IMR-90 (cell line): ENCODE measurements at regions not wholly inside any gene's neighbourhood (a gene's known extent, or its start where the extent isn't known, plus 50 kb on each side); places are given as distances from the start of the nearest gene placed in this dataset.

Source experiments
- ATAC-seq: fragments of 200-7000 bp; cut with Tn5 transposase; 2 replicates; pipeline ENCODE4 v1.9.1; 2020; ENCODE audit warnings: low read depth, mild to moderate bottlenecking, moderate library complexity
- BruUV-seq: library from RNA; stranded (reverse); fragments of 400-500 nt; replicated peaks from 2 replicates; lab custom pipeline; 2021; lab: Mats Ljungman, UMichigan
- CTCF ChIA-PET: fragments of 300-600 bp; formaldehyde crosslinking; extraction: SDS; loops from one replicate; lab custom pipeline; 2021; ENCODE audit warnings: antibody characterized with exemption; lab: Yijun Ruan, JAX
- POLR2A ChIA-PET: fragments of 300-600 bp; sonication (Branson Sonifier 250); formaldehyde crosslinking; loops from one replicate; lab custom pipeline; 2022; ENCODE audit warnings: antibody characterized with exemption; ENCODE audit not compliant: unreplicated experiment; lab: Charles Lee
- DNase-seq: peaks from one replicate; pipeline ENCODE4 v3.0.0; 2013
- H2AFZ ChIP-seq: replicated peaks from 2 replicates; pipeline ENCODE3; 2013; ENCODE audit warnings: low read length, mild to moderate bottlenecking; ENCODE audit not compliant: poor library complexity
- H2AK5ac ChIP-seq: 2 replicates; pipeline ENCODE4 v1.6.1; 2013; ENCODE audit warnings: low read depth, low read length, inconsistent platforms
- H2AK9ac ChIP-seq: replicated peaks from 2 replicates; pipeline ENCODE3; 2013; ENCODE audit warnings: mild to moderate bottlenecking, low read depth, low read length, moderate library complexity; ENCODE audit not compliant: poor library complexity
- H2BK120ac ChIP-seq: 2 replicates; pipeline ENCODE4 v1.6.1; 2013; ENCODE audit warnings: low read depth, low read length, inconsistent platforms
- H2BK15ac ChIP-seq: 3 replicates; pipeline ENCODE4 v1.6.1; 2013; ENCODE audit warnings: low read depth, low read length, inconsistent platforms
- H2BK20ac ChIP-seq: 2 replicates; pipeline ENCODE4 v1.6.1; 2013; ENCODE audit warnings: low read depth, mild to moderate bottlenecking, inconsistent platforms, low read length, moderate library complexity
- H2BK5ac ChIP-seq: 2 replicates; pipeline ENCODE4 v1.6.1; 2013; ENCODE audit warnings: mild to moderate bottlenecking, low read depth, low read length, inconsistent platforms; ENCODE audit not compliant: poor library complexity, severe bottlenecking
- H3K14ac ChIP-seq: replicated peaks from 2 replicates; pipeline ENCODE4 v1.6.1; 2013; ENCODE audit warnings: low read depth, low read length, inconsistent platforms
- H3K18ac ChIP-seq: 2 replicates; pipeline ENCODE4 v1.6.1; 2013; ENCODE audit warnings: low read depth, low read length, control low read depth
- H3K23ac ChIP-seq: 2 replicates; pipeline ENCODE4 v1.6.1; 2013; ENCODE audit warnings: low read depth, low read length, inconsistent platforms
- H3K27ac ChIP-seq: 2 replicates; pipeline ENCODE4 v1.5.1; 2013; ENCODE audit warnings: mild to moderate bottlenecking, control low read depth, low read length; ENCODE audit not compliant: insufficient read depth
- H3K27me3 ChIP-seq: 2 replicates; pipeline ENCODE4 v1.6.1; 2013; ENCODE audit warnings: low read length; ENCODE audit not compliant: control insufficient read depth, insufficient read depth
- H3K36me3 ChIP-seq: 2 replicates; pipeline ENCODE4 v1.6.1; 2013; ENCODE audit warnings: low read length, mixed read lengths; ENCODE audit not compliant: control insufficient read depth, insufficient read depth
- H3K4ac ChIP-seq: 2 replicates; pipeline ENCODE4 v1.6.1; 2013; ENCODE audit warnings: low read depth, low read length, inconsistent platforms
- H3K4me1 ChIP-seq: 2 replicates; pipeline ENCODE4 v1.6.1; 2013; ENCODE audit warnings: low read length, mixed read lengths; ENCODE audit not compliant: control insufficient read depth, insufficient read depth
- H3K4me2 ChIP-seq: 2 replicates; pipeline ENCODE4 v1.6.1; 2013; ENCODE audit warnings: low read depth, mild to moderate bottlenecking, control low read depth, low read length, moderate library complexity
- H3K4me3 ChIP-seq: 2 replicates; pipeline ENCODE4 v1.5.1; 2013; ENCODE audit warnings: low read depth, mild to moderate bottlenecking, control low read depth, low read length, moderate library complexity; ENCODE audit not compliant: insufficient read depth
- H3K56ac ChIP-seq: 2 replicates; pipeline ENCODE4 v1.6.1; 2013; ENCODE audit warnings: low read length, inconsistent platforms; ENCODE audit not compliant: insufficient read depth; ENCODE audit errors: extremely low read depth
- H3K79me1 ChIP-seq, 2 experiments: 2 replicates each; pipeline ENCODE4 v1.6.1; 2013; ENCODE audit warnings: low read length in 2 of 2, inconsistent platforms in 1 of 2, low read depth in 1 of 2
- H3K9ac ChIP-seq: 2 replicates; pipeline ENCODE4 v1.6.1; 2013; ENCODE audit warnings: low read depth, low read length, control low read depth
- H3K9me1 ChIP-seq: 2 replicates; pipeline ENCODE4 v1.6.1; 2013; ENCODE audit warnings: low read length, inconsistent platforms; ENCODE audit not compliant: insufficient read depth
- H3K9me3 ChIP-seq: 2 replicates; pipeline ENCODE4 v1.6.1; 2013; ENCODE audit warnings: low read length; ENCODE audit not compliant: control insufficient read depth, insufficient read depth
- H4K20me1 ChIP-seq: 2 replicates; pipeline ENCODE4 v1.6.1; 2013; ENCODE audit warnings: low read length, inconsistent platforms; ENCODE audit not compliant: insufficient read depth
- H4K5ac ChIP-seq: 2 replicates; pipeline ENCODE4 v1.6.1; 2013; ENCODE audit warnings: mild to moderate bottlenecking, low read depth, low read length, control low read depth
- H4K8ac ChIP-seq, 2 experiments: 2 replicates each; pipeline ENCODE4 v1.6.1; 2013; ENCODE audit warnings: low read depth in 2 of 2, low read length in 2 of 2, control low read depth in 1 of 2, inconsistent platforms in 1 of 2
- H4K91ac ChIP-seq: 2 replicates; pipeline ENCODE4 v1.6.1; 2013; ENCODE audit warnings: low read depth, low read length, inconsistent platforms; ENCODE audit not compliant: insufficient read depth
- BHLHE40 ChIP-seq: fragments of 150-350 bp; IDR thresholded peaks from 2 replicates; pipeline ENCODE4 v1.6.1; 2016; ENCODE audit warnings: mild to moderate bottlenecking, low read depth, low read length
- CEBPB ChIP-seq: IDR thresholded peaks from 2 replicates; pipeline ENCODE4 v1.6.1; 2012; ENCODE audit warnings: low read depth, low read length, improper control_type of control experiment
- CHD1 ChIP-seq: IDR thresholded peaks from 2 replicates; pipeline ENCODE4 v1.6.1; 2012; ENCODE audit warnings: low read depth, low read length, improper control_type of control experiment
- FOS ChIP-seq: fragments of 150-350 bp; IDR thresholded peaks from 2 replicates; pipeline ENCODE4 v1.6.1; 2016; ENCODE audit warnings: low read depth, low read length
- MAFK ChIP-seq: IDR thresholded peaks from 2 replicates; pipeline ENCODE4 v1.6.1; 2012; ENCODE audit warnings: low read depth, low read length, improper control_type of control experiment
- MAZ ChIP-seq: IDR thresholded peaks from 2 replicates; pipeline ENCODE4 v1.6.1; 2012; ENCODE audit warnings: low read depth, mild to moderate bottlenecking, low read length, improper control_type of control experiment, moderate library complexity, borderline replicate concordance
- MXI1 ChIP-seq: IDR thresholded peaks from 2 replicates; pipeline ENCODE4 v1.6.1; 2012; ENCODE audit warnings: low read depth, mild to moderate bottlenecking, low read length, moderate library complexity, borderline replicate concordance
- NFE2L2 ChIP-seq: fragments of 150-350 bp; IDR thresholded peaks from 2 replicates; pipeline ENCODE4 v1.6.1; 2016; ENCODE audit warnings: low read depth, mild to moderate bottlenecking, low read length
- POLR2A ChIP-seq: IDR thresholded peaks from 2 replicates; pipeline ENCODE4 v1.6.1; 2012; ENCODE audit warnings: mild to moderate bottlenecking, low read depth, low read length
- RAD21 ChIP-seq: IDR thresholded peaks from 2 replicates; pipeline ENCODE4 v1.6.1; 2012; ENCODE audit warnings: low read length, improper control_type of control experiment
- RCOR1 ChIP-seq: IDR thresholded peaks from 2 replicates; pipeline ENCODE4 v1.6.1; 2012; ENCODE audit warnings: mild to moderate bottlenecking, low read length, improper control_type of control experiment; ENCODE audit not compliant: insufficient replicate concordance
- RFX5 ChIP-seq: IDR thresholded peaks from 2 replicates; pipeline ENCODE4 v1.8.0; 2012; ENCODE audit warnings: low read depth, mild to moderate bottlenecking, low read length, moderate library complexity
- SMC3 ChIP-seq: fragments of 150-350 bp; IDR thresholded peaks from 2 replicates; pipeline ENCODE4 v1.6.1; 2016; ENCODE audit warnings: low read depth, mild to moderate bottlenecking, antibody characterized with exemption, low read length, moderate library complexity
- WGBS, 2 experiments: methylation state at CpG; one replicate each; pipeline versions ENCODE4 v1.1.5 to v1.1.7; 2013; ENCODE audit warnings: missing lambda C conversion rate in 2 of 2; ENCODE audit not compliant: insufficient read length in 1 of 2; ENCODE audit errors: extremely low coverage in 2 of 2; 5-methylcytosine and 5-hydroxymethylcytosine counted together
- dilution Hi-C: fragments of 300-500 bp; cut with HindIII; formaldehyde crosslinking; loops from one replicate; pipeline ENCODE4 v1.14.3; 2018; ENCODE audit warnings: low sequenced_read_pairs; ENCODE audit not compliant: unreplicated experiment
- in situ Hi-C: fragments of 300-500 bp; cut with MboI; formaldehyde crosslinking; loops from 3 replicates; pipeline ENCODE4 v1.14.3; 2019; ENCODE audit warnings: low sequenced_read_pairs, inconsistent platforms, mixed read lengths
- intact Hi-C: fragments of 100-400 bp; cut with micrococcal nuclease; formaldehyde crosslinking; loops from 2 replicates; pipeline ENCODE4 v1.10.0; 2022
- TF ChIP-seq, protein P1 (sequence below): fragments of 150-350 bp; IDR thresholded peaks from 2 replicates; pipeline ENCODE4 v1.6.1; 2016; ENCODE audit warnings: low read depth, mild to moderate bottlenecking, low read length, moderate library complexity, borderline replicate concordance
- TF ChIP-seq, protein P2 (sequence below): fragments of 150-350 bp; IDR thresholded peaks from 2 replicates; pipeline ENCODE4 v1.6.1; 2017; ENCODE audit warnings: mild to moderate bottlenecking, antibody characterized with exemption, low read length, low read depth
- TF ChIP-seq, protein P3 (sequence below): conservative IDR thresholded peaks from 2 replicates; pipeline ENCODE4 v1.5.1; 2012; ENCODE audit warnings: mild to moderate bottlenecking, low read depth, low read length, improper control_type of control experiment

DNA sequence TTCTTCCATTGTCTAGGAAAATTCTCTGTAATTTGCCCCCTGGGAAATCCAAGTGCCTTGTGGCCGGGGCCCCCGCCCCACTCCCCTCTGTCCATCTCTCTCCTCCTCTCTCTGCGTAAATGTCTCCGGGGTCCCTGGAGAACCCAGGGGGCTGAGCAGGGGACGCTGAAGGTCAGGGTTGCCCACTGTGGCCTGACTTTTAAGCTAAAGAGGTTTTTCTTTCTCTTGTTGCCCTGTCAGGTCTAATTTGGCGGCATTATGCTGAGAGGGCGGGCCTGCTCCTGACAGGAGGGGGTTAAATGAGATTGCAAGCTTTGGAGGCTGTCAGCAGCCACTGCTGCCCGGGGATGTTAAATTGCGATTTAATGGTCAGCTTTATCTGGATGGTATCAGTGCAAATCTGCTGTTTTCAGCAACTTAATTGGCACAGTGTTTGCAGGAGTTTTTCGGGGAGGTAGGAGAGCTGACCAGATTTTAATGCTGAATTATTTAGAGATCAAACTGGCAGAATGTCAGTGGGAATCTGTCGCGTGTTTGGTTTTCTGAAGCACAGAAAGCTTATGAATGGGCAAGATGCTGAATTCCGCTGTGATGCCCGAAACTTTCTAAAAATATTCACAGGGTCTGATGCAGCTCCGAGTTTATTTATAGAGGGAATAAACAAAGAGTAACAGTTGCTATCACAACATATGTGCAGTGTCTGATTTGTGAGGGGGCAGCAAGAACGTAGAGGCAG lies 93.2 kb upstream of the SOX1 start:
- Histone ChIP-seq H2BK5ac (no peak overlapping the region), H4K91ac (no peak overlapping the region), H3K4ac (no peak overlapping the region), H3K9me1 (no peaks in the 10 kb centered on the region), H2AFZ (no peak overlapping the region), H4K20me1 (no peaks in the 10 kb centered on the region), H2BK20ac (no peak overlapping the region), H3K27ac (no peak overlapping the region), H3K14ac (no peak overlapping the region), H3K4me3 (no peak overlapping the region), H3K23ac (no peak overlapping the region), H3K9me3 (peaks cover 54% of the 10 kb centered on the region), H3K9ac (no peak overlapping the region), H4K8ac (no peak overlapping the region), H4K5ac (no peak overlapping the region), H2BK15ac (no peak overlapping the region), H3K4me1 (no peaks in the 10 kb centered on the region), H2AK9ac (no peak overlapping the region), H2AK5ac (no peak overlapping the region), H3K27me3 (no peaks in the 10 kb centered on the region), H3K36me3 (no peaks in the 10 kb centered on the region), H3K56ac (no peak overlapping the region), H2BK120ac (no peak overlapping the region), H3K18ac (no peak overlapping the region), H3K79me1 (no peaks in the 10 kb centered on the region), H3K4me2 (no peak overlapping the region)
- dilution Hi-C loops: no loop called here
- WGBS, 2 experiments: 0% methylated on average over 2 of the region's 16 CpGs; no CpG with 5 or more reads in 1 of the 2 experiments
- ChIA-PET CTCF (no interaction called here), POLR2A (no interaction called here)
- ATAC-seq (no peak), DNase-seq (no peak)
- intact Hi-C loops: no loop called here
- in situ Hi-C loops: no loop called here
- no TSS peak for BruUV-seq
- no peak for TF ChIP-seq NFE2L2
- no peak for TF ChIP-seq POLR2A
- no peak for TF ChIP-seq MAZ
- no peak for TF ChIP-seq SMC3
- TF ChIP-seq, protein P1, sequence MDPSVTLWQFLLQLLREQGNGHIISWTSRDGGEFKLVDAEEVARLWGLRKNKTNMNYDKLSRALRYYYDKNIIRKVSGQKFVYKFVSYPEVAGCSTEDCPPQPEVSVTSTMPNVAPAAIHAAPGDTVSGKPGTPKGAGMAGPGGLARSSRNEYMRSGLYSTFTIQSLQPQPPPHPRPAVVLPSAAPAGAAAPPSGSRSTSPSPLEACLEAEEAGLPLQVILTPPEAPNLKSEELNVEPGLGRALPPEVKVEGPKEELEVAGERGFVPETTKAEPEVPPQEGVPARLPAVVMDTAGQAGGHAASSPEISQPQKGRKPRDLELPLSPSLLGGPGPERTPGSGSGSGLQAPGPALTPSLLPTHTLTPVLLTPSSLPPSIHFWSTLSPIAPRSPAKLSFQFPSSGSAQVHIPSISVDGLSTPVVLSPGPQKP: no peak
- TF ChIP-seq BHLHE40: no peak
- no peak for TF ChIP-seq CHD1
- TF ChIP-seq MAFK: no peak
- no peak for TF ChIP-seq MXI1
- TF ChIP-seq CEBPB: no peak
- TF ChIP-seq, protein P2, sequence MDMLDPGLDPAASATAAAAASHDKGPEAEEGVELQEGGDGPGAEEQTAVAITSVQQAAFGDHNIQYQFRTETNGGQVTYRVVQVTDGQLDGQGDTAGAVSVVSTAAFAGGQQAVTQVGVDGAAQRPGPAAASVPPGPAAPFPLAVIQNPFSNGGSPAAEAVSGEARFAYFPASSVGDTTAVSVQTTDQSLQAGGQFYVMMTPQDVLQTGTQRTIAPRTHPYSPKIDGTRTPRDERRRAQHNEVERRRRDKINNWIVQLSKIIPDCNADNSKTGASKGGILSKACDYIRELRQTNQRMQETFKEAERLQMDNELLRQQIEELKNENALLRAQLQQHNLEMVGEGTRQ: no peak
- TF ChIP-seq FOS: no peak
- no peak for TF ChIP-seq RCOR1
- TF ChIP-seq, protein P3, sequence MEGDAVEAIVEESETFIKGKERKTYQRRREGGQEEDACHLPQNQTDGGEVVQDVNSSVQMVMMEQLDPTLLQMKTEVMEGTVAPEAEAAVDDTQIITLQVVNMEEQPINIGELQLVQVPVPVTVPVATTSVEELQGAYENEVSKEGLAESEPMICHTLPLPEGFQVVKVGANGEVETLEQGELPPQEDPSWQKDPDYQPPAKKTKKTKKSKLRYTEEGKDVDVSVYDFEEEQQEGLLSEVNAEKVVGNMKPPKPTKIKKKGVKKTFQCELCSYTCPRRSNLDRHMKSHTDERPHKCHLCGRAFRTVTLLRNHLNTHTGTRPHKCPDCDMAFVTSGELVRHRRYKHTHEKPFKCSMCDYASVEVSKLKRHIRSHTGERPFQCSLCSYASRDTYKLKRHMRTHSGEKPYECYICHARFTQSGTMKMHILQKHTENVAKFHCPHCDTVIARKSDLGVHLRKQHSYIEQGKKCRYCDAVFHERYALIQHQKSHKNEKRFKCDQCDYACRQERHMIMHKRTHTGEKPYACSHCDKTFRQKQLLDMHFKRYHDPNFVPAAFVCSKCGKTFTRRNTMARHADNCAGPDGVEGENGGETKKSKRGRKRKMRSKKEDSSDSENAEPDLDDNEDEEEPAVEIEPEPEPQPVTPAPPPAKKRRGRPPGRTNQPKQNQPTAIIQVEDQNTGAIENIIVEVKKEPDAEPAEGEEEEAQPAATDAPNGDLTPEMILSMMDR: no peak
- no peak for TF ChIP-seq RAD21
- no peak for TF ChIP-seq RFX5
